Right hindlimb (tissue), 1 donor: ENCODE measurements at regions not wholly inside any gene's neighbourhood (a gene's known extent, or its start where the extent isn't known, plus 50 kb on each side); places are given as distances from the start of the nearest gene placed in this dataset.

ENCODE experiments used
- DNase-seq: peaks from one replicate; pipeline ENCODE4 v3.0.0-alpha.2; 2018

DNA sequence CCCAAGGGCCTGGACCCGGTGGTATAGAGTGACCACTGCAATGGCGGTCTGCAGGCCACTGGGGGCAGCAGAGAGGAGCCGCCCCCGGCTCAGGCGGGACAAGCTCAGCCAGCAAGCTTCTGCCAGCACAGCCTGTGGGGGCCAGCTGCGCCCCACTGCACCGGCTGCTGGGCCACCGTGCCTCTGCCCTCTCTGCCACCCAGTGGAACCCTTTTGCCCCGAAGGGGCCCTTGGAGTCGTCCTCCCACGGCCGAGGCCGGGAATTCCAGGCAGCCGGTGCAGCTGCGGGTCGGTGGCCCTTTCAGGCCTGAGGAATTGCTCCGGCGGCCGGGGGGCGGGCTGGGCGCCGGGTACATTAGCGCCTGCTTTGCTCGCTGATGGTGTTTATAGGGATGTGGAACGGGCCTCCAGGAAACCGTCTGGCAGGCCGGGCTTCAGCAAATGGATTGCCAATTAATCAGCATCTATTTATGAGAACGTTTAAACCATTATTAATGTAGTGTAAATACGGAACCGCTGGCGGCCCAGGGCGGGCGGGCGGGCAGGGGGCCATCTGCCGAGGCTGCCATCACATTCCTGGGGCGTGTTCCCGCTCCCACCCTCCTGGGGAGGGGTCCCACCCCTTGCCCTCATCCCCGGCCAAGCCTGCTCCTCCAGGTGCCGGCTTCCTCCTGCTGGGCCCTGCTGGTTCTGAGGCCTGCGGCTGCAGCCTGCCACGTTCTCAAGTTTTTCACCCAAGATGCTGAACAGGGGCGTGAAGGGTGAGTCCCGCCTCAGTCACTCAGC, 127.4 kb downstream of the BARX1 start:
- peak; percentile 66 for DNase-seq

DNA sequence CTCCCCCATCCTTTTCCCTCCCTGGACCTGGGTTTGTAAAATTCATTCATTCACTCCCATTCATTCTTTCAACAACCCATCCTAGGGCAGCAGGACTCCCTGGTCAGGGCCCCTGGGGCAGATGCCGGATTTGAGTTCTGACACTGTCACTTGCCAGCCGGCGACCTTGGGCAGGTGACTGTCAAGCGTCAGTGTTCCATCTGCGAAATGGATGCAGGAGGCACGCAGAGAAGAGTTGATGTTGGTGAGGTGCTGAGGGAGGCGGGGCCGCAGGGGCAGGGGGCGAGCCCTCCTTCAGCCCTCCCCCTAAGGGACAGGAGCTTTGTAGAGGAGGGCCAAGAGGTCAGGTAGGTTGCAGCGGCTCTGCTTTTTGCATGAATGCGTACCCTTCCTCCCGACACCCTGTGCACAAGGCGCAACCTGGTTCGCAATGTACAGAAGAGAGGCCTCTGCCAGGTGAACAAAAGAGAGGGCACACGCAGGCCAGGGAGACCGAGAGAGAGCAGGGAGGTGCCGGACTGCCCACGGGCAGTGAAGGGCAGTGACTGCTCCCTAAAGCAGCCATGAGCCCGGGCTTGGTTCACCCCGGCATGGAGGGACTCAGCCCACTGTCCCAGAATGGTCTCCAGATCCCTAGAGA, 128.1 kb downstream of the BARX1 start:
- no peak for DNase-seq

DNA sequence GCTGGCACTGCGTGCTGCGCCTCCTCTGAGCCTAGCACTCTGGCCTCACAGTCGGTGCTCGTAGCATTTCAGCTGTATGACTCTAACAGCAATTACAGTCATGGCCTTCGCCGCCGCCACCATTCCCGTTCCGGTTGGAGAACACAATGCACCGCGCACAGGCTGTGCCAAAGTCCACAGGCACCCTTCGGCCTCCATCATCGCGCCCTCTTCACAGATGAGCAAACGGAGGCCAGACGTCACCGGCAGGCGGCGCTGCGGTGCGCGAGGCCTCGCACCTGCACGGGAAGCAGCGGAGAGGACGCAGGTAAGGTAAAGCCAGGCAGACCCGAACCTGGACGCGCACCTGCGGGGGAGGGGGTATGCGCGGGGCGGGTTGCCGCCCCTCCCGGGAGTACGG, 128.9 kb downstream of the BARX1 start:
- no peak for DNase-seq

DNA sequence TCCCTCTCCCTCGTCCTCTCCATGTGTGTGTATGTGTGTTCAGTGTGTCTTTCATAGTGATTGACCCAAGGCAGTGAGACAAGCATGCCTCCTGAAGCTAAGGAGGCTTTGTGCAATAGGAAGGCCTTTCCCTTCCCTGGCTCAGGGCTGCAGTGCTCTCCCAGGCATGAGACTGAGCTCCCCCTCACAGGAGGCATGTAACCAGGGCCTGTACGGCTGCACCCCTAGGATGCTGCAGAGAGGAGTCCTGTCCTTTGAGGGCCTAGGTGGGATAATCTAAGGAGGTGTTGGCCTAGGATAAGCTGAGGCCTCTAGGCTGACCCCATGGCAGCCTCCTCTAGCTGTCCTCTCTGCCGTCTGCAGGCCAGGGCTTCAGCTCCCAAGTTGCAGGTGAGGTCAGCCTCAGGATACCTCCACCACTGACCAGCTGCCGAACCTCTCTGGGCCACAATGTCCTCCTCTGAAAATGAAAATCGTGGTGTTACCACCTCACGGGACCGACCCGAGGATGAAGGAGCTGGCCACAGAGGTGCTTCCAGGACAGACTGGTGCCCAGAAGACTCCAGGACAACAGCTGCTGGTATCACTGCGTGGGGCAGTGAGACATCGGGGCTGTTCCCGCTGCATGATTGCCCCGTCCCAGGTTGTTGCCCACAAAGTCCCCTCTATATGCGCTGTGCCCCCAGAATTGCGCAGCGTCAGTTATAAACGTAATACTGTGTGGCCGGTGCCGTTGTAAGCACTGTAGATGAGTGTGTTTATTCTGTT, 129.6 kb downstream of the BARX1 start:
- no peak for DNase-seq

DNA sequence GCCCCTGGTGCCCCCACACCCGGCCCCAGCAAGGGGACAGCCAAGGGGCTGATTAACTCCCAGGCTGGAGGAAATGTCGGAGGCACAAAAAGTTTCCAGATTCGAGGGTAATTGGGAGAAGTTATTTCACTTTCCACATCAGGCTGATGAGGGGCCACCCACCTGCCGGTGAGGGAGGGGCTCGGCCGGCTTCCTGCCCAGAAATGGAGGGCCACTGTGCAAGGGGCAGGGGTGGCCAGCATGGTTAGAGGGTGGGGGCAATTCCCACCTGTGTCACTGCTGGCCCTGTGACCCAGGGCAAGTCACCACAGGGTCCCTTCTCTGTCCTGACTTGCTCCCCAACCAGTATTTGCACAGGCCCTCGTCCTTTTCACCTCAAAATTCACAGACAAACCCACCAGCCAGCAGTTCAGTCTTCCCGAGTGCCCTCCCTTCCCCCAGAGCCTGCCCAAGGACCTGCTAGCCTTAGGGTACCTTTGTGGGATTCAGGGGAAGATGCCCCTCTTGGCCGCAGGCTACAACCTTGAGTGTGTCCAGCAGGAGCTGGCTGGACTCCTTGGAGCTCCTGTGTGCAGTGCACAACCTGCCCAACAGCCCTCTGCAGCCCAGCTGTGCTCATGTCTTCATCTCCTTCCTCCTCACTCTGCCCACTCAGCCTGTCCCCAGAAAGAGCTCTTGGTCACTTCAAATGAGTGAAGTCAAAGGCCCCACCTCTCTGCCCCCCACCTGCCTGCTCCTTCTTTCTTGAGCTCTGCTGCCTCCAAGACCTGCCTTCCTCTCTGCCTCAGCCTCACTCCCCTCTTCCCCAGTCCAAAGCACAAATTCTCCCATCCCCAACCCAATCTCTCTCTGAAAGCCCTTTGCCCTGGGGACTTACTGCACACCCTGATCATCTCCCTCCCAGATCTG, 130.5 kb downstream of the BARX1 start:
- DNase-seq, result no peak

DNA sequence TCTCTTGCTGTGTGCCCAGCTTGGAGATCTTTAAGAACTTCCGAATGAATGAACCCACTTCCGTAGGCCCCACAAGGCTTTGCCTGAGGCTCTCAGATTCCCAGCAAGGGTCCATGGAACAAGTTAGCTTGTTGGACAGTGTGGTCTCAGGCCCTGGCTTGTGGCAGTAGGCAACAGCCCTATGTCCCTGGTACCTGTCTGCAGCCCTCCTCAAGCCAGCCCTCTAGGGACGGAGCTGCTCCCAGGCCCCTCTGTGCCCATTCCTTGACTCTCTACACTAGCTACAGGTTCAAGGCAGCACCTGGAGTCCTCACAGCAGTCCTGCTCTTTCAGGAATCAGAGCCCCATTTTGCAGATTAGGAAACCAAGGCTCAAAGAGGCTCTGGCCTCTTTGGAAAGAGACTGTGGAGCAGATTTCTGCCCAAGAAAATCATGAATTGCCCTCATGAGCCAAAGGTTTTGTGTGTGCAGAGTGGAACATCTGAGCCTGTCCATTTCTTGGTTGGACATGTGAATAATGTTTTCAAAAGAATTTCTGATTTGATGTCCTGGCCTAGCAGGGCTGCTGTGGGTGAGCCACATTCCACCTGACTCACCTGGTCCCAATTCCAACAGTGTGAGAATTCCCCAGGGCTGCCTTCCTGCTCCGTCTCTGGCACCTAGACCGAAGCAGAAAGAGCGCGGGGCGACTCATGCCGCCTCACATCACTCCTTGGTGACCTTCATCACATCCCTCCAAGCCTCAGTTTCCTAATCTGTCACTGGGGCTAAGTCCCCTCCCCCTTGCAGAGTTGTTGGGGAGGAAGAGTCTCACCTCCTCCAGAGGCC, 131.7 kb downstream of the BARX1 start:
- DNase-seq, result no peak

DNA sequence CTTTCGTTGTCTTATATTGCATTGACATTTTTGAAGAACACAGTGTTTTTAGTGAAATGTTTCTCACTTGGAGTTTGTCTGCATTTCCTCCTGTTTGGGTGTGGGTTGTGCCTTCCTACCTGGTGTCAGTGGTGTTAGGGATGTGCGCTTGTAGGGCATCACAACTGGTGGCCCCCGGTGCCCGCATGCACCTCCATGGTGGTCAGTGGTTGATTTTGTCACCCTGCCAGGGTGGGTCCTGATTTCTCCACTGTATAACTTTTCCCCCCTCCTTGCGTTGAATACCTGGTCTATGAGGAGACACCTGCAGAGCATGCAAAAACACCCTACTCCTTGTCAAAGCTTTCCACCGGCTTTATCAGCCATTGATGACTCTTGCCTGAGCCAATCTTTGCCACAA, 132.9 kb downstream of the BARX1 start:
- no peak for DNase-seq

DNA sequence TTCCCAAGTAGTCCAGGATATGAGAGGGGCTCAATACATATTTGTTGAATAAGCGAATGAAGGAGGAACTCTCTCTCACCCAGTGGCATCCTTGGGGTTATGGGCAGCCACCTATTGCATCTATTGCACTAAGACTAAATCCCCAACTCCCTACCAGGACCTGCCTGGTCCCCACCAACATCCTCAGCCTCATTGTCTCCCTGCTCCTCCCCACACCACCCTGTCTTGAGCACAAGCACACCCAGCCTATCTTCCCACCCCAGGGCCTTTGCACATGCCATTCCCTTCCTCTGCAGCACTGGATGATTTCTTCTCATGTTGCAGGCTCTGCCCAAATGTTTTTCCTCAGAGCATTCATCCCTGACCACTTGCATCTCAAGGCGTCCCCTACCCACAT, 133.8 kb downstream of the BARX1 start:
- no peak for DNase-seq

DNA sequence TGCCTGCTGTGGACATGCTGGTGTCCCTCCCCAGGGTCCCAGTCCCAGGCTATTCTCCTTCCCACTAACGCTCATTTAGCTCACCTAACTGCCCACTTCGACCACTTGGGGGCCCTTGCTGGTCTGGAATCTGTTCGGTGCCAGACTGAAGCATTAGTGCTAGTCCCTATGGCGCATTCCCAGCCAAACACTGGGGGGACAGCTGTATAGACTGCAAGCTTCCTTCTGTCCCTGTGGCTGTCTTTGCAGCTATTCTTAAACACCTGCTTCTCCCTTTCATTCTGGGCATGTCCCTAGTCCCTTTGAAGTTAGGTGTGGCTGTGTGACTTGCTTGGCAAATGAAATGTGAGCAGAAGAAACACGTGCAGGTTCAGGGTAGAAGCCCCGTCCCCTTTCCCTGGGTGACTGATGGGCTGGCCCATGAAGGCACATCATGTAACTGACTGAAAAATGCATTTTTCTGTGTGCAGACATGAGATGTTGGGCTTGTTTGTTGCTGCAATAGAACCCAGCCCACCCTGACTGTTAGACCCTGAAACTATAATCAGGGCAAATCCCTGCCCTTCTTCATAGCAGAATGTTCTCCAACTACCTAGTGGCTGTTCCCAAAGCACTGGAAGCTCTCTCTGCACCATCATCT, 134.4 kb downstream of the BARX1 start:
- no peak for DNase-seq

DNA sequence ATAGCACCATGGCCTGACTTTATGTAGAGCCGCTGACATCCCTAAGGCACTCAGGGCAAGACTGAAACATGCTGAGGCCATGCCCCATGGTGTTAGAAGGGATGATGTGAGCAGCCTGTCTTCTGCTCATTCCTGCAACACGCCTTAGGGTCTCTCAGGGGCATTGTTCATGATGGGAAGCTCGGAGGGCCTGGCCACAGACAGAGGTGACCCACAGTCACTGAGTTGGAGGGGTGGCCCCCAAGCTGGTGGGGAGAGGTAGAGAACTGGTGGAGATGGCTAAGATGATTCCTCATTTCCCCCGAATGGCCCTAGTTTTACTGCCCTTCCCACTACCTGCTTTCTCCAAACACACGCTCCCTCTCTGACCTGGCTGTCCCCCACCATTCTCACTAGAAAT, 135.2 kb downstream of the BARX1 start:
- no peak for DNase-seq

DNA sequence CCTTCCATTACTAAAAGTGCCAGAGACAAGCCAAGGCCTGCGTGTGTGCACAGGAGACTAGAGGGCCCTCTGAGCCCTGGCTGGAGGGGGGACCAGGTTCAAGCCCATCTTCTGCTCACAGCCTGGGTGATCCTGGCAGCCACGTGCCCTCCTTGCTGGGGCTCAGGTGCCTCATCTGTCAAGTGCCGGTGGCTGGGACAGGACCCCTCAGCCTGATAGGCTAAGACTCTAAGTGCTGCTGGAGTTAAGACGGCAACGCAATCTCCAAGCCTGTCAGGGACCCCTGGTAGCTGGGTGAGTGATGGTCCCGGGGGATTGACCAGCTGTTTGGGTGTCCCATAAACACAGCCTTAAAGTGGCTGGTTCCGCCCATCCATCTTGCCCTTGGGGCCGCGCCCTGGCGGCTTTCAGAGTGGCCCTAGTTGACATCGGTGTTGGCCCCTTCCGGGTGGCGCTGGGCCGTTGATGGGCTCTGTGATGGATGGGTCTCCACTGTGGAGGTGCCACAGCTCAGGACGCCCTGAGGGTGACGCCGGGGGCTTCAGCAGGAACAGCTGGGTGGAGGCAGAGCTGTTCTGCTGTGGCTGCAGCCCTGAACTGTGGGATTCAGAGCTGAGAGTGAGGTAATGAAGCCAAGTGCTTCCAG, 136.2 kb downstream of the BARX1 start:
- no peak for DNase-seq

DNA sequence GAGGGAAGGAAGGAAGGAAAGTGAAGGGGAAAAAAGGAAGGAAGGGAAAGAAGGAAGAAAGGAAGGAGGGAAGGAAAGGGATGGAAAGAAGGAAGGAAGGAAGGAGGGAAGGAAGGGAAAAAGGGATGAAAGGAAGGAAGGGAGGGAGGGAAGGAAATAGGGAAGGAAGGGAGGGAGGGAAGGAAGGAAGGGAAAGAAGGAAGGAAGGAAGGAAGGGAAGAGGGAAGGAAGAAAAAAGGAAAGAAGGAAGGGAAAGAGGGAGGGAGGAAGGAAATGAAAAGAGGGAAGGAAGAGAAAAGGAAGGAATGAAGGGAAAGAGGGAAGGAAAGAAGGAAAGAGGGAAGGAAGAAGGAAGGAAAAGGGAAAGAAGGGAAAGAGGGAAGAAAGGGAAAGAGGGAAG, 136.9 kb downstream of the BARX1 start:
- no peak for DNase-seq

DNA sequence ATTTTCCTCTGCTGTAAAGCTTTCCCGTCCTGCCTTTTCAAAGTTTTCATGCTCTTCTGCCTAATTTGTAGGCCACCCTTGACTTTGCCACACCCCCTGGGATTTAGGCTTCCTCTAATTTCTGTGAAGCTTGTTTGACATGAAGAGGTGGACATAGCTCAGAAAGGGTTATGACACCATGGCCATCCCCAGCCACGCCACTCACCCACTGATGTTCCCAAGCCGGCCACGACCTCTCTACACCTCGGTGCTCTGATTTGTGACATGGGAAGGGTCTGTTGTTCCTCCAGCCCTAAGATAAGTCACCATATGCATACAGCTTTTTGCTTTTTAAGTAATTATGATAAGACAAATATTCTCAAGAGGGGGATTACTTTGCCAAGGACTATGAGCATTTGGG, 139.5 kb downstream of the BARX1 start:
- DNase-seq, result no peak

DNA sequence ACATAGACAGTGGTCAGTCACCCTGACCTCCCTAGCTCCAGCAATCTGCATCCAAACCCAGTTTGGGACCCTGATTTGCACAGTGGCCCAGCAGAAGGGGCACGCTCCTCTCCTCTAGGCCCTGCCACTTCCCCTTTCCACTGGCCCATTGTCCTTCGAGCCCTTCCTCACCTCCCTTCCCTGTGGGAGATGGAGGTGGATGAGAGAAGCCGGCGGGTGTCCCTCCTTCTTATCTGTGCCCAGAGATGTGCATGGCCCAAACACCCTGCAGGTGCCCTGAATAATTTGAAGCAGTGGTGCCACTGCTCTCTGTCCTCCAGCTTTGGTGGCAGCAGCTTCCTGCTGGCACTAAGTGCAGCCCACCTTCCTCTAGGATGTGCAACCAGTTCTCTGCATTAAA, 140.0 kb downstream of the BARX1 start:
- no peak for DNase-seq

DNA sequence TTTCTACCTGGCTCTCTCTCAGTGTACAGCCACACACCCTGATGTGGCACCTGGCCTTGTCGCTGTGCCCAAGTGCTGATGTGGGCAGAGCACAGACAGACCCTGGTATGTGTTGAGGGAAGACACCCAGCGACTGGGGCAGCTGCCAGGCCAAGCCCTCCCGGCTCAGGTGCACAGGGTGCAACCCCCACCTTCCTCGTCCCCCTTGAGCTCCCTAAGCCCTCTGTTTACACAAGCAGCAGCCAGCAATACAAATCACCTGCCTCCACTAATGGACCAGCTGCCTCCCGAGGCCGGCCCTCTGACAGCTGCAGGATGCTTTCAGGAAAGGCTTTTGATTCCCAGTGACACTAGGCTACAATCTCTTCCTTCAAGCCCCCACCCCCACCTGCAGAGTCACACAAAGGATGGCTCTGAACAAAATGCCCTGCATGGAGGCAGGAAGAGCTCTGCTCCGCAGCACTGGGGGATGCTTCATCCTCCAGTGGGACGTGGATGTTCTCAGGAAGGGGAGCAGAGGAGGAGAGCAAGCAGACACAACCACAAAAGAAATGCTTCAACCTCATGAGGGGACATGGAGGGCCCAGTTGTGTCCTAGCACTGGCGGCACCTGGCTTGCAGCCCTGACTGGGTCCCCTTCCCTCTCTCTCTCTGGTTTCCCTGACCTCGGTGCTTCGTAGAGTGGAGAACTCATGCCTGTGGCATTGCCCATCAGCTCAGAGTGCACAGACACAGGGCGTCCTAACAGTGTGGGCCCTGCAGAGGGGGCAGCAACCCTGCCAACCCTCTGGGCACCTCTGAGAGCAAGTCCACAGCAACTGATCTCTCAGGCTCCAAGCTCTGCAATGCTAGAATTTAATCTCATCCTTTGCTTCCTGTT, 140.8 kb downstream of the BARX1 start:
- no peak for DNase-seq

DNA sequence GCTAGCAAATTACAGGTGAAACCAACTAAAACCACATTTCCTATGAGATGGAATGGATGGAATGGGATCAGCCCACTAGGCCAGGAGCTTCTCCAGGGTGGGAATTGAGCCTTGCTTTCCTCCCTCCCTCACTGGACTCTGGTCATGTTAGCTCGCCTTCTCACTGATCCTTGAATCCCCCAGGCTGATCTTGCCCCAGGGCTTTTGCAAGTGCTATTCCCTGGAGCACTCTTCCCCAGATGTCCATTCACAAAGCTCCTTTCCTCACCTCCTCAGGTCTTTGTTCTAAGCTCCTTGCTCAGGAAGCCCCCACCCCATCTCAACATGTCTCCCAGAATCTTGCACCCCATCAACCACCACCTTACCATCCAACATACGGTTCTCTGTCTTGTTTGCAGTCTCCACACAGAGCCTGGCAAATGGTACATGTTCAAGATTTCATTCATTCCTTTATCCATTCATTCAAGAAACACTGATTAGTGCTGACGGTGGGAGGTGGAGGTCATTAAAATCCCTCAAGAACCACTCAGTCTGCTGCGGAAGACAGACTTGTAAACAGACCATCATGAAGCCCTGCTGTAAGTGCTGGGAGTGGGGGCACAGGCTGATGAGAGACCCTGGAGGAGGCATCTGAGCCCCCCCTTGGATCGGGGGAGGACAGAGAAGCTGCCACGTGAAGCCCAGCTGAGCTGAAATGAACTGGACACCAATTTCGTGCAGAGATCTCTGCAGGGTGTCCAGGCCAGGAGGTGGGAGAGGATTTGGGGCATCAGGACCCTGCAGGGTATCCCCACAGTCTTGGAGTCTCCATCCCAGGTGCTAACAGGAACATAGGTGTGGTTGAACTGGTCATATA, 141.7 kb downstream of the BARX1 start:
- DNase-seq, result no peak

DNA sequence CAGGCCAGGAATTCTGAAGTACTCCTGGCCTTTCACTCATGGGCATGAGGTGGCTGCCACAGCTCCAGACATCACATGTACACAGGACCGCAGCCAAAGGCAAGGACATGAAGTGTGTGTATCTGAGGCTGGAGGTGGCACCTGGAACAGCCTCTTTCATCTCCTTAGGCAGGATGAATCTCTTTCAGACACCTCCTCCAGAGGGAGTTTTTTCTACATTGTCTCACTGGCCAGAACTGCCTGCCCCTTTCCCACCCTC, 142.8 kb downstream of the BARX1 start:
- DNase-seq, result no peak

DNA sequence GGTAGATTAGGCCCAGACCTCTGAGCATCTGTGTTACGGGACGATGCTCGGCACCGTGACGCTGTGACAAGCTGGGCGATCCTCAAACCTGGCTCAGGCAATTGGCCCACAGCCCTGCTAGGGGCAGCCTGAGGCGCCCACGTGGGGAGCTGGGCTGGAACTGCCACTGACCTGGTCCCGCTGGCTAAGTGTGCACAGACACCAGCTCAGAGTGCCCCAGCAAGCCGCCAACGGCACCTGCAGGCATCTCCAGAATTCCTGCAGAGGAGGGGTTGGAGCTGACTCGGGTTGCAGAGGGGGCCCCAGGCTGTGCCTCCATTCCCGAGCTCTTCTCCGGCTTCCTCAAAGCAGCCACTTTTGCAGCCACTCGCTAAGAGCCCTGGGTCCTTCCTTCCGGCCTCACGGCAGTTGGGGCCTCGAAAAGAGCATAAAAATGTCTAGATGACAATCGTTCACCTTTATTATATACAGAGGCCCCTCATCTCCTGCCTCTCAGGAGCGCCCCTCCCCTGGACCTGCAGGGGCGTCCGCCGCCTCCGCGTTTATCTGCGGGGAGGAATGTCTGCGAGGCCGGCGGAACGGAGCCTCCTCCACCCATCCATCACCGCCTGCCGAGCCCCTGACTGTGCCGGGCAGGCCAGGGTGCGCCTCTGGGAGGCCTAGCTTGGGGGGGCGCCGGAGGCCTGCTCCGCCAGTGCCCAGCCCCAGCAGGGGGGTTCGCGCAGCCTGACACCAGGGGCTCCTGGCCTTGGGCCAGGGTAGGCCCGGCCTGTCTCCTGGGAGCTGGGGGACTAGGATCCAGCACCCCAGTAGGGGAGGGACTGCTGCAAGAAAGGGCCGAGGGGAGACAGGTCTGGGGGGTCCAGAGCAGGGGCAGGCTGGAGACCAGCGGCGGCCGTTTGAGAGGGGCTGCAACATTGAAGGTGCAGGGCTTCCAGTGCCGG, 144.9 kb downstream of the BARX1 start:
- no peak for DNase-seq
